SIG-M5 (cell line): ENCODE measurements at regions not wholly inside any gene's neighbourhood (a gene's known extent, or its start where the extent isn't known, plus 50 kb on each side); places are given as distances from the start of the nearest gene placed in this dataset.

ENCODE experiments used
- DNase-seq: peaks from one replicate; lab custom pipeline; 2025; lab: John Stamatoyannopoulos, UW

DNA sequence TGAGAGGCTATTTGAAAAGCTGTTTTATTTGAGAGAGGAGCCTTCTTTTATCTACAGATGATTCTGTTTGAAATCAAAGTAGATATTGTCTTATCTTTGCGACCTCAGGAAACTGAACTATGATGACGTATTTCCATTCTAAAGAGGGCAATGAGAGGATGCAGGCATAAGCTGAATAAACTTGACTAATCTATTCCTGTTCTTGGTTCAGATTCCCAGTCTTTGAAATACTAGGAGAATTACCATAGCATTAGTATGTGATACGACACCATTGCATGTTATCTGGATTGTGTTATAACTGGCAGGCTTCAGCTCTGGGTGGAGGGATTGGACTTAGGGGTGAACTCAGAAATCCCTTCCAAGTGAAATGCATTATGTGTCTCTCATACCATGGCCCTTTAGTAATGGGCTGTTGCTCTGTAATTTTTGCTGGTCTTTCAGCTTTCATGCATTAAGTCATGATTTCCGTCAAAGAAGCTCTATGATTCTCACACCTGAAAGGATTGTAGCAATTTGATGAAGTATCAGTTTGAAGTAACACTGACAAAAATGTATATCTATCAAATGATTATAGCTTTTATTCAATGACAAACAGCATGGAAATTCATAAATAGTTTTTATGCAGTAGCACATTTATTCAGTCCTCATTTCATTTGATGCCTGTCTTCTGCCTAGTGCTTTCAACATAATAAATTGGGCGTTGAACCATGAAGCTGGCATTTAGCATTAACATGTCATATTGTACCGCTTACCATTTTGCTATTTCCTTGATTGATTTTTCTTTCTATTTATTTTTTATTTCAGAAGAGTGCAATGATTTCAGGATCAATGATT is 138.4 kb upstream of the SPACA1 start:
- no peak for DNase-seq

DNA sequence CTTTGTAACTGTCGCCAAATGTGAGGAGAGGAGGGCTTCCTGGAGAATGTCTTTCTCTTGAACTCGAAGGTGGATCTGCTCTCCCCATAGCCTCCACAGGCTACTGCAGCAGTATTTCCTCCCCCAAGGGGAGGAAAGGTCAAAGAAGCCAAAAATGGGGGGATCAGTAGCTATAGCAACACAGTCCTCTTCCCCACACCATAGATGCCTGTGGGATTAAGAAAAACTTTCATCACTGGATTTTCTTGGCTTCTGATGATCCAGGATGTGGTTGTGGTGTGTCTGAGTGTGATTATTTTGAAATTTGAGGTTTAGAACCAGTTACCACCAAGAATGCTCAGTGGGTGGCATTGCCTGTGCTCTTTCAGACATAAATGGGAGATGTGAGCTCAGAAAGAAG is 140.1 kb upstream of the SPACA1 start:
- no peak for DNase-seq

DNA sequence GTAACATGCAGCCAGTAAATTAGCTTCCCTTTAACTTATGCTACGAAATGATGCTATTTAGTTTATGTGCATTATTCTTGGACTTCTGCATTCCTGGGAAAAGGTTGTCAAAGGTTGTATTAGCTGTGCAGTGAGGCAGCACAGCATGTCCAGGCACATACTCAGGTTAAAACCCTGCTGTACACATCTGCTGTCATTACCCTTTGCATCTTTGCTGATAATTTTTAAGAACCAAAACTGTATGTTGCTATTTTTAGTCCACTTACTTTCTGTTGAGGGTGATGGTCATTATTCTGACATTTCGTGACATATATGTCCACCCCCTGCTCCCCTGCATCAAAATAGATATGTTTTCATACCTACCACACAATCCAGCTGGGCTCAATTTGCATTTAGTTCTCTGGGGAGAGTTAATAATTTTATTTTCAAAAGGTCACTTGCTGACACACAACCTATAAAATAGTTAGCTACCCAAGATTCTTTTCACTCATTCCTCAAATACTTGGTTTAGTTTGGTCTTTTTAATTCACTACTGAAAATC is 142.5 kb upstream of the SPACA1 start:
- DNase-seq: no peak

DNA sequence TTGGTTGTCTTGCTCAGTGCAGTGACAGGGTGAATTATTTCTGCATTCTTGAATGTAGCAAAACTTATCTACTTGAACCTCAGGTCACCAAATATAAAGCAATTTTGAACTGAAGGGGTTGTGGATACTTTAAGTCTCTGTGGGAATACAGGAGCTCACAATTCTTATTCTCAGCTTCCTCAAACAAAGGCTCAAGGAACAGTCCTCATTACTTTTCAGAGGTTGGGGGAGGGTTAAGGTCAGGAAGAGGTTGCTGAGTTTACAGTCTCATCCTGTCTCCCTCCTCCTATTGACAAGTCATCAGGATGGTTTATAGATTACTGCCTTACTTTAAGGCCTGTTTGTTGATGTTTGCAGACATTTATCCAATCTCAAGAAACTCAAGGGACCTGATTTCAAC is 143.6 kb upstream of the SPACA1 start:
- DNase-seq: no peak

DNA sequence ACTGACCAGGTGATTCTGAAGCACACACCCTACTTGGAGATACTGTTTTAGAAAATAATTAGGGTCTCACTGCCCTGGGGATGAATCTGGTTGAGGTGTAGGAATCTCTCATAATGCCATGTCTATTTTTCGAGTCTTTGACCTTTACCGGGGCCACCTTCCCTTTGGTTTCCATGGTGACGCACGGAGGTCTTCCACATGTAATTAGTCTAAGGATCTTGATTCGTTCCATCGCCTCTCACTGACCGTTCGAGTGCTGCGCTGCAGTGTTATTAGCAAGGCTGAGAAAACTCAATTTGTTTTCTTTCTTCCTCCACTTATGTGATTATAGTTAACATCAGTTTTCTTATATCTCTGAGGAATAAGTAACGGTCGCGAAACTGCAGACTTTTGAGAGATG is 144.3 kb upstream of the SPACA1 start:
- no peak for DNase-seq

DNA sequence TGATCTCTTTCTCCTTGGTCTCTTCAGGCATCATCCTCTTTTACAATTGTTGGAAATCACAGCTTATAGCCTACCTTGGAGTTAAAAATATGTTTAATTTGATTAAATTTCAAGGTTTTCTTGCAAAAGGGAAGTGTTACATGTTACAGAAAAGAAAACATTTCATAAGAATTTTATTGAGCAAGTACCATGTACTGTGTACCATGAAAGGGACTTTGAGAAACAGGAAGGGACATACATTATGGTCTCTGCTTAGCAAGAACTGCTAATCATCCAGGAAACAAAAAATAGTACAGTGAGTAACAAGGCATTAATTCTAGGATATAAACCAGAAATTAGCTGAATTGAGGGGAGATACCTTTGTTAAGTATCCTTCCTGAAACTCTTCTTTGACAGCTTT is 145.3 kb upstream of the SPACA1 start:
- DNase-seq: no peak

DNA sequence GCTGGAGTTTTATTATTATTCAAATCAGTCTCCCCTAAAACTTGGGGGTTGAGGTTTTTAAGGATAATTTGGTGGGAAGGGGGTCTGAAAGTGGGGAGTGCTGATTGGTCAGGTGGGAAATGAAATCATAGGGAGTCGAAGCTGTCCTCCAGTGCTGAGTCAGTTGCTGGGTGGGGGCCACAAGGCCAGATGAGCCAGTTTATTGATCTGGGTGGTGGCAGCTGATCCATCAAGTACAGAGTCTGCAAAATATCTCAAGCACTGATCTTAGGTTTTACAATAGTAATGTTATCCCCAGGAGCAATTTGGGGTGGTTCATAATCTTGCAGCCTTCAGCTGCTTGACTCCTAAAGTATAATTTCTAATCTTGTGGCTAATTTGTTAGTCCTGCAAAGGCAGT is 146.0 kb upstream of the SPACA1 start:
- no peak for DNase-seq

DNA sequence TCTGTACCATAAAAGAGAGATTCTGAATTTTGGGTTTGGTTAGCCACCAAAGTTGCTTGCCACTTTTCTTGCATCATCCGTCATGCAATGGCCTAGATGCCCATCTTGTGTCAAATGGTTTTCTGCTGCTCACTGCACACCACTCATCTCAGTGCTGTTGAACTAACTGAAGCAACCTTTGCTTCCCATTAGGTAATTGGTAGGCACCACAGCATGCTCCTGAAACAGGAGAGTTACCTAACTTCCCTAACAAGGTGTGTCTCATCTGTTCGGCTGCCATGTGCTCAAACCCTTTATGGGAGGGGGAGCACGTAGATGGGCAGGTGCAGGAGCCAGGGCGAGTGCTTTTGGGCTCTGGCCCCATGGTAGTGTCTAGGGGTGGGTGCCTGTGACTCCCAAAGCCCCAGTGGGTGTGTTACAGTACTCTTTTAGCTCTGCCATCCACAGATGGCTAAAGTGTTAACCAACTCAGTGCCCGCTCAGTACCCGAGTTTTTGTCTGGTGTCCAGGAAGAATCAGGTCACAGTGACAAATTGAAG is 147.4 kb upstream of the SPACA1 start:
- no peak for DNase-seq

DNA sequence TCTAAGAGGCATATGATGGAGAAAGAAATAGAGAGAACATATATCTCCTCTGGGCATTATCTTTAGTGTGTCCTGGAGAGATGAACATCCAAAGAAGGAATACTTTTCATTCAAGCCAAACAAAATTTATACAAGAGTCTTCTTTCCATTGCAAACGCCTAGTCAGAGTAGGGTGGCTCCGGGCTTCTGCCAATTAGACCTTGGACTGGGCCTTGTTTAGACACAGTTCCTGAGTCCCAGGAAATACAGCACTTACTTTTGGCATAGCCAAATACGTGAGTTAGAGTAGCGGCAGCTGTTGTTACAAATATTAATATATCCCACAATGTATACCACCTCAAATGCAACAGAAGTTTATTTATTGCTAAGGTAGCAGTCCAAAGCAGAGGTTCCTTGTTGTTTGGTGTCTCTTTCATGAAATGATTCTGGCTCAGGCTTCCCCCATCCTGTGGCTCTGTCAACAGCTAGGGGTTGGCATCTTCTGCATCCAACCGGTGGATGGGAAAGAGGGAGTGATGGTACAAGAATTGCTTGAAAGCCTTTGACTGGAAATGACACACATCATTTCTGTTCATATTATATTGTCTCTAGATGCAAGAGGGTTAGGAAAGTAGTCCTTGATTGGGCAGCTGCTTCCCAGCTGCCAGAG is 148.0 kb upstream of the SPACA1 start:
- DNase-seq: no peak

DNA sequence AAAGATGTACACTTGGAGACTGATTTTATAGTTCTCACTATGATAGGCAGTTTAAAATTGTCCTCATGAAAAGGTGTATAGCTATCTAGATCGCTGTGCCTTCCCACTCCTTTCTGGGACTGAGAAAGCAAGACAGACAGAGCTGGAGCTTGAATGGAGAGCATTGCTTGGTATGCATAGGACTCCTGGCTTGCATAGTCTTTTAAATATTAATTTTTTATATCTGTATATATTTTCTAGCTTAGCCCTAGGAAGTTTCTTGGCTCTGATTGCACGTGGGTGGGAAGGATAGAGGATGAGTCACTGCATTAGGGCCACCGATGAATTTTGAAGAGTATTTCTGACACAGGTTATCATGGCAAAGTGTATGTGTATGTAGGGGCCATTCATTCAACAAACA is 150.0 kb upstream of the SPACA1 start:
- no peak for DNase-seq

DNA sequence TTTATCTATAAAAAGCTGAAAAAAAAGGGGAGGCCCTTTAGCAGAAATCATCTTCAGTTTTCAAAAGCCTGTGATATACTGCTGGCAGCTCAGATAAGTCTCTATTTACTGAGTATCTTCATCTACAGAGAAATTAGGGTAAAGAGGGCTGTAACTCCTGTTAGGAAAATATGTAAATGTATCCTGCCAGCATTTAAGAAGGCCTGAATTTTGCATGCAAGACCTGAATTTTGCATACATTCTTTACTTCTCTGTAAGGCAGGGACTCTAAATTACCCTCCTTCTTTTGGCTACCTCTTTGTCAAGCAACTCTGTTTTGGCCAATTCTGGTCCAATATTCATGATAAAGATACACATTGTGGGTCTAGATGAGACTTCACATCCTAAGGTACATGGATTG is 150.6 kb upstream of the SPACA1 start:
- no peak for DNase-seq

DNA sequence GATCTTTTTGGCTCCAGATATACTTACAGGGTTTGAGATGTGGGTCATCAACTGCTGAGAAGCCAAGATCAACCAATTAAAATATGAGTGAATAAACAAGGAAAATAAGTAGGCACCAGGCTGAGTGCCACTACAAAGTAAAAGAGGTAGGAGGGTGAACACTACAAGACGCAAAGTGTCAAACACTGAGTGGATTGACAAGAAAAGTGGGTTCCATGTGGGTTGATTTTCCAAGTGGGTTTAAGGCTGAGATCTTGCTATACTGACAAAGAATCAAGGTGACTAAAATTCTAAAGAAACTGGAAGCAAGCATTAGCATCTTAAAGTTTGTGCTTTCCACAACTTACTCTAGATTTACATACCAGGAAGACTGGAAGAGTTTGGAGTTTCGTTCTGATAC is 160.4 kb upstream of the SPACA1 start:
- no peak for DNase-seq

DNA sequence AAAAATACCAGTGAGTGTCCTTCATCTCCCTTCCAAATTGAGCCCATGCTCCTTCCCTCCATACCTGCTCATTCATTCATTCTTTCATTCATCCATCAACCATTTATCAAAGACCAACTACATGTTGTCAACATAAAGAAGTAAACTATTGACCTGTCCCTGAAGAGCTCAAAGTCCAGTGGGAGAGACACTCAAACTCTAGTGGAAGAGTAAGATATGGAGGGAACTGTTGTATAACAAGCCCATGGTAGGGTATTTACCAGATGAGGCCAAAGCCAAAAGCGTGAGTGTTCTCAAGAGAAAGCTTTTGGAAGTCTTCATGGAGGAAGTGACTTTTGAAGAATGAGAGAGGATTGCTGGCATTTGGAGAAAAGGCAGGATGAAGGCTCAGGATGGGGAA is 163.4 kb upstream of the SPACA1 start:
- DNase-seq: no peak

DNA sequence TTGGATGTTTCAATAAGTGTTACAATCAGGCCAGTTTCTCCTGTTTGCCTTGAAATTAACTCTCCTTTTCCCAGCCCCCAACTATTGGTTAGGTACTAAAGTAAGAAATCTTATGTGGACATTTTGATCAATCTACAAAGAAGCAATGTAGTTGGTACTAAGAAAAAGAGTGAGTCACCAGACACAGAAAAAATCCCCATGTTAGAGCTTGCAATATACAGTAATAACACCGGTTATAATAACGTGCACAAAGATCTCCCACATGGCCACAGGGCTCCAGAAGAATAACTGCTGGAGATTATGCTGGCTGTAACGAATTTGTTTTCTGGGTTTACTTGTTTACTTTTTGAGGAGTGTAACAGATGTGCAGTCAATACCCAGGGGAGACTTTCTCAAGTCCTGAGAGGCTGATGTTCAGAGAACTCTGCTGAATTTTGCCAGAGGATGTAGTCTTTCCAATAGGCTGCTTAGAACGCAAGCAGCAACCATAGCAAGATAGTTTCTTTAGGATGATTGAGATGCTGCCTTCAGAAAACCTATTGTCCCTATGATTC is 166.2 kb upstream of the SPACA1 start:
- no peak for DNase-seq

DNA sequence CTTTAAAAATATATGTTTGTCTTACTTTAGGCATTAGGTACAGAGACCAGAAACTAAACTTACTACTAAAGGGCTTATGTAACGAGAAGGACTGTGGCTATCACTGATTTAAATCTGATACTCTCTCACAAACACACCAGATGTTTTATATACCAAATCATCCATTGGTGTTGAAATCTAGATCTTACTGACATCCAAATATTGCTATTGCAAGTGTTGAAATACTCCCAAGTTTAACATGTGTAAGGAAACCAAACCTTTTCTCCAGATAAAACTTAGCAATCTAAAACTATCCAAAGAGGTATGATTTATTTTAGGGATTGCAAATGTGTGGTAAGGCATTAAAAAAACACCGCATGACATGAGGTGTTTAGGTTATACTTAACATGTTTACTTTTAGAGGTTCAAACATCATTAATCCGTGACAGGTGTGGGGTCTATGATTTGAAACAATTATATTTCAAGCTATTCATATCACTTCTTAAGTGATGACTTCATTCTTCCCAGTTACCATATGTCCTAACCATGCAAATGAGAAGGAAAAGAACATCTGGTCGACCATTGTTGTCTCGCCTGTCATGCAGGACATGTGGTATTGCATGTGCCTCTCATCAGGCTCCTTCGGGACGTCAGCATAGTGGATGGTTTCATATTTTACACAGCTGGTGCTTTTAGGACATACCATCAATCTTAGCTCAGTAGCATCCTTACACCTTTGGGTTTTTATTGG is 168.3 kb upstream of the SPACA1 start:
- no peak for DNase-seq

DNA sequence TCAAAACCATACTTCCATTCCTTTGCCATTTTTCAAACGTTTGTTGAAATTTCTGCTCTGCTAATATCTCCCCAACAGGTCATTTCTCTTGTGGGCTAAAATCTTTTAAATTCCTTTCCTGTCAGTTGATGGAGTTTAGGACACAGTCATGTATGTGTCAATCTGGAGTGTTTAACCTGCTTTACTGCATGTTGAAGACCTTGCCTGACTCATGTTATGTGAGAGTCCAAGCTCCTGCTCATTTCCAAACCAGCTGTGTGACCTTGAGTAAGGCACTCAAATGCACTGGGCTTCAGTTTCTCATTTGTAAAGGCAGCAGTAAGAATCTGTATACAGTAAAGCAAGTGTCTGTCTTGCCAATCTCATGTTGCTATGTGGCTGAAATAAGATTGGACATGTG is 171.9 kb upstream of the SPACA1 start:
- no peak for DNase-seq

DNA sequence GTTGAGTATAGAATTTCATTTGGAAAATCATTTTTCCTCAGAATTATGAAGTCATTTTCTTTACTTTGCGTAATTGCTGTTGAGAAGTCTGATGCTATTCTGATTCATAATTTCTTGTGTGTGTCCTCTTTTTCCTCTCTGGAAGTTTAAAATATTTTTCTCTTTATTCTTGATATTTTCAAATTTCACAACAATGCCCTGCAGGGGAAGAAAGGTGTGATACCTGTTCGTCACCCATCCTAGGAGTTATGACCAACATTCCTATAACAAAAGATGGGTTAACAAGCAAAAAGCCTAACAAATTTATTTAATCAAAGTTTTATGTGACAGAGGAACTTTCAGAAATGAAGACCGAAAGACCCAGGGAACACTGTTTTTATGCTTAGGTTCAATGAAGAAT is 171.5 kb upstream of the AKIRIN2 start:
- no peak for DNase-seq

DNA sequence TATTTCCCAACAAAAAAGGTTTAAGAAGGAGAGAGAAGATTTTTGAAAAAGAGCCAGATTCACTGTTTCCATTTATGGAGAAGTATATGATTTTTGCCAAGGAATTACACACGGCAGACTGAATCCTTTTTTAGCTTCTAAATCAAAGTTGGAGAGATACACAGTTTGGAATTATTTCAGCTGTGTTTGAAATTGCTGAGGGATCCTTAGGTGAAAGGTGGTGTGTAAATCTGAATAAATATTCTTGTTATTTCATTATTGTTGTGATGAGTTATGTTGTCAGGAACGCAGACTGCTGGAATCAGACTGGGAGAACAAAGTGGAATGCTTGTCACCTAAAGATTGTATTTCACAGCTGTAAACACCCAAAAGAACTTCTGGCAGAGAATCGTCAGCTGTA is 168.5 kb upstream of the AKIRIN2 start:
- no peak for DNase-seq

DNA sequence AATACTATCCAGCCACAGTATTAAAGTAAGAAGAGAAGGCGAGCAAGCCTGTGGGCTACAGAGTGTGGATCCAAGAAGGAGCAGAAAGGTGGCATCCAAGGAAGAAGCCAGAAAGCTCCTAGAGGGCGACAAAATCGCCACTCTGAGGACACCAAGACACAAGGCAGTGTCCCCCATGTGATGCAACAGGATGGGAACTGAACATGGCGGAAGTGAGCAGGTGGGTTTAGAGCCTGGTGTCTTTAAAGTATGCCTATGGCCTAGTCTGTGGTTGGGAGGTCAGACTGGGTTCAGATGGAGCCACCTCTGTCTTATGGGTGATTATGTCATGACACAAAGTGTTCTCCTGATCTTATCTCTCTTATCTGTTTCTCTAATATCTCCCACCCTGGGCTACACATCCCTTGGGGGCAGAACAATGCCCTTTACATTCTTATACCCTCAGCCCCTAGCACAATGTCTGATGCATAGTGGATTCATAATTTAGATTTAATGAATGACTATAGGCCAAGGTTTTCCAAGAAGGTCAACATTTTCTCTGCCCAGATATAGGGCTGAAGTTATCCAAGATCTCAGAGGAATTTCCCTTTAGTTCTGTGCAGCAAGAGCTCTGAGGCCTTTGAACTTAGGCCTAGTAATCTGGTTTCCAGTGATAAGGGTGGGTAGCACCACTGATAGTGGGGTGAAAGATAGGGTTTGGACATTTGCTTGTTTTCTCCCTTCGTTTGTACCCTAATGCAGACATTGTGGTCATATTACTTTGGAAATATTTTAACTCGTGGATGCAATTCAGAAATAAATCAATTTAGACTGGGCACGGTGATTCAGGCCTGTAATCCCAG is 167.3 kb upstream of the AKIRIN2 start:
- DNase-seq: no peak

DNA sequence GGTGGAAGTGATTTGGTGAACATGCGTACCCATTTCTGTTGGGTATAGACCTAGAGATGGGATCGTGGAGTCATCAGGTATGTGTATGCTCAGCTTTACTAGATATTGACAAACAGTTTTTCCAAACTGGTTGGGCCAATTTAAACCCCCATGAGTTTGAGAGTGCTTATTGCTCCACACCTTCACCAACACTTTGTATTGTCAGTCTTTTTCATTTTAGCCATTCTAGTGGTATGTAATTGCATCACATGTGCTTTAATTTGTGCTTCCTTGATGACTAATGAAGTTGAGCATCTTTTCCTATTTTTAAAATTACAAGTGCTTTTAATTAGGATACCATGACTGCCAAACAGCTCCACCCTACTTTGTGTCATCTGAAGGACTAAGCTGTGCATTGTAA is 158.9 kb upstream of the AKIRIN2 start:
- no peak for DNase-seq

DNA sequence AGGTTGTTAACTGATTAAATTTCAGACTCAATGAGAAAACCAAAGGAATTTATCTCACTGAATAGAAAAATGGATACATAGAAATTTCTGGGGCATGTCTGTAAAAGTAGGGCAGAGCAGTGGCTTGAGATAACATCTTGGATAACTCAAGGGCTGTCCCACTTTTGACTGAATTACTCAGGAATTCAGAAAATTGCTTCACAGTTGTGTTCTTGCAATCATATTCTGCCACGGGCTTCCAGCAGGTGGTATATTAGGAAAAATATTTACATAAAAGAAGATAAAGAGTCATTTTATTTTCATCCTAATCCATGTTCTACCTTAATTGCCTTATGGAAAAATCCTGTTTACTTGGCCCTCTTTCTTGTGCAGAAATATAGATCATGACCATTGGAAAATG is 156.4 kb upstream of the AKIRIN2 start:
- DNase-seq: no peak
